ENCODE measurements at regions not wholly inside any gene's neighbourhood (a gene's known extent, or its start where the extent isn't known, plus 50 kb on each side); places are given as distances from the start of the nearest gene placed in this dataset.

DNA sequence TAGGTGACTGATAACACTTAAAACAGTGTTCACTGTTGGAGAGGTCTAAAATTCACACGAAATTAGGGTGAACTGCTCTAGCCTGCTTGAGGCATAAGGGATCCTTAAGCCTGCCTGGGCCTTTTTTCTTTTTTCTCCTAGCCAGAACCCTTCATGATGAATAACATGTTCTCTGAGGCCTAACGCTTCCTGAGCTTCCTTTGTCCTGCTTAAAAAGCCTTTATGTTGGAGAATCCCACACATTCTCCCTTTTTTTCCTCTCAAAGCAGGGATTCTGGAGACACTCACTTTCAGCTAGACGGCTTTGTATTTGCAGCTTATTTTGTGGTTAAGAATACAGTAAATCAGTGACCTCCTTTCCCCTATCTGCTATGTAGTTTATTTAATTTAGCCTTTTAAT, 354.7 kb upstream of the PHF14 start:
- WGBS, 2 experiments (ENCODE audit: extremely low coverage in 2 of 2, insufficient read length in 1 of 2) = no CpG with 5 or more reads among the region's 3 CpGs
- Histone ChIP-seq H2AK5ac (ENCODE audit: low read depth, low read length) (no peak overlapping the region), H4K5ac (ENCODE audit: low read depth, low read length) (no peak overlapping the region), H3K4ac (ENCODE audit: low read depth, low read length) (no peak overlapping the region), H2BK5ac (ENCODE audit: low read depth, low read length, poor library complexity, severe bottlenecking) (no peak overlapping the region), H3K23ac (ENCODE audit: low read depth, low read length) (no peak overlapping the region), H3K4me1 (ENCODE audit: control insufficient read depth, insufficient read depth, low read length) (no peaks in the 10 kb centered on the region), H3K27ac (ENCODE audit: insufficient read depth, low read length) (no peak overlapping the region), H4K20me1 (ENCODE audit: insufficient read depth, low read length) (no peaks in the 10 kb centered on the region), H3K14ac (replicated peaks; ENCODE audit: low read depth, low read length) (no peak overlapping the region), H3K27me3 (ENCODE audit: control insufficient read depth, insufficient read depth, low read length) (no peaks in the 10 kb centered on the region), H3K79me1 (ENCODE audit: low read depth in 1 of 2, low read length in 2 of 2) (no peaks in the 10 kb centered on the region), H2BK15ac (ENCODE audit: low read depth, low read length) (no peak overlapping the region), H4K8ac (ENCODE audit: low read depth in 2 of 2, low read length in 2 of 2) (no peak overlapping the region), H3K4me3 (ENCODE audit: insufficient read depth, low read depth, low read length) (no peak overlapping the region), H3K9me3 (ENCODE audit: control insufficient read depth, insufficient read depth, low read length) (peaks cover 11% of the 10 kb centered on the region), H2AFZ (replicated peaks; ENCODE audit: low read length, poor library complexity) (no peak overlapping the region), H3K9me1 (ENCODE audit: insufficient read depth, low read length) (no peaks in the 10 kb centered on the region), H3K18ac (ENCODE audit: low read depth, low read length) (no peak overlapping the region), H3K56ac (ENCODE audit: extremely low read depth, insufficient read depth, low read length) (no peak overlapping the region), H4K91ac (ENCODE audit: insufficient read depth, low read depth, low read length) (no peak overlapping the region), H3K36me3 (ENCODE audit: control insufficient read depth, insufficient read depth, low read length) (no peaks in the 10 kb centered on the region), H2AK9ac (replicated peaks; ENCODE audit: low read depth, low read length, poor library complexity) (no peak overlapping the region), H3K9ac (ENCODE audit: low read depth, low read length) (no peak overlapping the region), H2BK20ac (ENCODE audit: low read depth, low read length) (no peak overlapping the region), H3K4me2 (ENCODE audit: low read depth, low read length) (no peak overlapping the region), H2BK120ac (ENCODE audit: low read depth, low read length) (no peak overlapping the region)
- CTCF ChIA-PET = no interaction called here
- BruUV-seq (replicated peaks) = no TSS peak
- DNase-seq = no peak
- in situ Hi-C loops (cut with MboI; ENCODE audit: low sequenced_read_pairs) = no loop called here
- no peak for ATAC-seq (ENCODE audit: low read depth)
- POLR2A ChIA-PET (ENCODE audit: unreplicated experiment) = no interaction called here
- dilution Hi-C loops (cut with HindIII; ENCODE audit: low sequenced_read_pairs, unreplicated experiment) = no loop called here
- no peak for TF ChIP-seq CHD1 (IDR thresholded peaks at IDR 0.05; ENCODE audit: low read depth, low read length)
- no peak for TF ChIP-seq RFX5 (IDR thresholded peaks at IDR 0.05; ENCODE audit: low read depth, low read length)
- no peak for TF ChIP-seq RAD21 (IDR thresholded peaks at IDR 0.05; ENCODE audit: low read length)
- TF ChIP-seq, protein P1, sequence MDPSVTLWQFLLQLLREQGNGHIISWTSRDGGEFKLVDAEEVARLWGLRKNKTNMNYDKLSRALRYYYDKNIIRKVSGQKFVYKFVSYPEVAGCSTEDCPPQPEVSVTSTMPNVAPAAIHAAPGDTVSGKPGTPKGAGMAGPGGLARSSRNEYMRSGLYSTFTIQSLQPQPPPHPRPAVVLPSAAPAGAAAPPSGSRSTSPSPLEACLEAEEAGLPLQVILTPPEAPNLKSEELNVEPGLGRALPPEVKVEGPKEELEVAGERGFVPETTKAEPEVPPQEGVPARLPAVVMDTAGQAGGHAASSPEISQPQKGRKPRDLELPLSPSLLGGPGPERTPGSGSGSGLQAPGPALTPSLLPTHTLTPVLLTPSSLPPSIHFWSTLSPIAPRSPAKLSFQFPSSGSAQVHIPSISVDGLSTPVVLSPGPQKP (IDR thresholded peaks at IDR 0.05; ENCODE audit: borderline replicate concordance, low read depth, low read length) = no peak
- no peak for TF ChIP-seq SMC3 (IDR thresholded peaks at IDR 0.05; ENCODE audit: low read depth, low read length)
- no peak for TF ChIP-seq NFE2L2 (IDR thresholded peaks at IDR 0.05; ENCODE audit: low read depth, low read length)
- no peak for TF ChIP-seq MAZ (IDR thresholded peaks at IDR 0.05; ENCODE audit: borderline replicate concordance, low read depth, low read length)
- no peak for TF ChIP-seq POLR2A (IDR thresholded peaks at IDR 0.05; ENCODE audit: low read depth, low read length)
- TF ChIP-seq MXI1 (IDR thresholded peaks at IDR 0.05; ENCODE audit: borderline replicate concordance, low read depth, low read length) = no peak
- TF ChIP-seq, protein P2, sequence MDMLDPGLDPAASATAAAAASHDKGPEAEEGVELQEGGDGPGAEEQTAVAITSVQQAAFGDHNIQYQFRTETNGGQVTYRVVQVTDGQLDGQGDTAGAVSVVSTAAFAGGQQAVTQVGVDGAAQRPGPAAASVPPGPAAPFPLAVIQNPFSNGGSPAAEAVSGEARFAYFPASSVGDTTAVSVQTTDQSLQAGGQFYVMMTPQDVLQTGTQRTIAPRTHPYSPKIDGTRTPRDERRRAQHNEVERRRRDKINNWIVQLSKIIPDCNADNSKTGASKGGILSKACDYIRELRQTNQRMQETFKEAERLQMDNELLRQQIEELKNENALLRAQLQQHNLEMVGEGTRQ (IDR thresholded peaks at IDR 0.05; ENCODE audit: low read depth, low read length) = no peak
- no peak for TF ChIP-seq MAFK (IDR thresholded peaks at IDR 0.05; ENCODE audit: low read depth, low read length)
- no peak for TF ChIP-seq RCOR1 (IDR thresholded peaks at IDR 0.05; ENCODE audit: insufficient replicate concordance, low read length)
- no peak for TF ChIP-seq BHLHE40 (IDR thresholded peaks at IDR 0.05; ENCODE audit: low read depth, low read length)
- TF ChIP-seq, protein P3, sequence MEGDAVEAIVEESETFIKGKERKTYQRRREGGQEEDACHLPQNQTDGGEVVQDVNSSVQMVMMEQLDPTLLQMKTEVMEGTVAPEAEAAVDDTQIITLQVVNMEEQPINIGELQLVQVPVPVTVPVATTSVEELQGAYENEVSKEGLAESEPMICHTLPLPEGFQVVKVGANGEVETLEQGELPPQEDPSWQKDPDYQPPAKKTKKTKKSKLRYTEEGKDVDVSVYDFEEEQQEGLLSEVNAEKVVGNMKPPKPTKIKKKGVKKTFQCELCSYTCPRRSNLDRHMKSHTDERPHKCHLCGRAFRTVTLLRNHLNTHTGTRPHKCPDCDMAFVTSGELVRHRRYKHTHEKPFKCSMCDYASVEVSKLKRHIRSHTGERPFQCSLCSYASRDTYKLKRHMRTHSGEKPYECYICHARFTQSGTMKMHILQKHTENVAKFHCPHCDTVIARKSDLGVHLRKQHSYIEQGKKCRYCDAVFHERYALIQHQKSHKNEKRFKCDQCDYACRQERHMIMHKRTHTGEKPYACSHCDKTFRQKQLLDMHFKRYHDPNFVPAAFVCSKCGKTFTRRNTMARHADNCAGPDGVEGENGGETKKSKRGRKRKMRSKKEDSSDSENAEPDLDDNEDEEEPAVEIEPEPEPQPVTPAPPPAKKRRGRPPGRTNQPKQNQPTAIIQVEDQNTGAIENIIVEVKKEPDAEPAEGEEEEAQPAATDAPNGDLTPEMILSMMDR (conservative IDR thresholded peaks at IDR 0.05; ENCODE audit: low read depth, low read length) = no peak
- no peak for TF ChIP-seq FOS (IDR thresholded peaks at IDR 0.05; ENCODE audit: low read depth, low read length)
- no peak for TF ChIP-seq CEBPB (IDR thresholded peaks at IDR 0.05; ENCODE audit: low read depth, low read length)
- intact Hi-C loops (cut with micrococcal nuclease) = no loop called here

All from IMR-90 (cell line).